GM18517 (cell line): ENCODE measurements at regions not wholly inside any gene's neighbourhood (a gene's known extent, or its start where the extent isn't known, plus 50 kb on each side); places are given as distances from the start of the nearest gene placed in this dataset.

Experiments
- ATAC-seq: cut with Tn5 transposase; IDR thresholded peaks from one replicate; pipeline ENCODE4 v1.9.1; 2021; ENCODE audit warnings: mild to moderate bottlenecking, moderate library complexity; ENCODE audit not compliant: unreplicated experiment

DNA sequence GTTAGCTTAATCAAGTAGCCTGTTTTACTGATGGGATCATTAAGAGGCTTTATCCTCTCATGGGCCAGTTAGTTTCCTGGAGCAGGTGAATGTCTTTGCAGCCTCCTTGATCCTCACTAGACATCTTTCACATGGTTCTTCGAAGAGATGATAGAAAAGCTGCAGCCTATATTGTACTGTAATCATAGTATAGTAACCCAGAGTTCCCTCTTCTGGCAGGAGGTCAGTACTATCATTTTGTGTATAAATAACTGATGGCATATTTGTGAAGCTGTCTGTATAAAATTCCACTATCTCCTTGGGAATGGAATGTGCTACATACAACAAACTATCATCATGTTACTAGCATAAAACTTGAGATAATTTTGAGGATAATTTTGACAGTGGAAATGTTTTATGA is 123.8 kb upstream of the PRPS1L1 start:
- no peak for ATAC-seq

DNA sequence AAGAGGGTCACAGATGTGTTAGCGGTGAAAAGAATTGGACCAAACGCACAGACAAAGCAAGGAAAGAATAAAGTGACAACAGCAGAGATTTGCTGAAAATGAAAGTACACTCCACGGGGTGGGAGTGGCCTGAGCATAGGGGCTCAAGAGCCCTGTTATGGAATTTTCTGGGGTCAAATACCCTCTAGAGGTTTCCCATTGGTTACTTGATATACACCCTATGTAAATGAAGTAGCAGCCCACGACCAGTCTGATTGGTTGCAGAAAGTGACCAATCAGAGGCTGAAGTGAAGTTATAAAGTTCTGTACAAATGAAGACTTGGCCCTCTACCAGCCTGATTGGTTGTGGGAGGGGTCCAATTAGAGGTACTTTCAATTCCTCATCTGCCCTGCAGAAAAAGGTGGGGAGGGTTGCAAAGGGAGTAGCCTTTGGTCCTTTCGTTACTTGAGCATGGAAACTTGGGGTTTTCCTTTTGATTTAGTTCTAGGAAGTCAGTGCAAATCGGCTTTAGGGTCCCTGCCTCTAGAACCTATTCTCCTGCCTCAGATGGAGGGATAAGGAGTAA is 125.6 kb upstream of the PRPS1L1 start:
- no peak for ATAC-seq

- no peak for ATAC-seq
Observed at GRCh38 chr7:18154726-18155125, 127.1 kb upstream of the PRPS1L1 start.

DNA sequence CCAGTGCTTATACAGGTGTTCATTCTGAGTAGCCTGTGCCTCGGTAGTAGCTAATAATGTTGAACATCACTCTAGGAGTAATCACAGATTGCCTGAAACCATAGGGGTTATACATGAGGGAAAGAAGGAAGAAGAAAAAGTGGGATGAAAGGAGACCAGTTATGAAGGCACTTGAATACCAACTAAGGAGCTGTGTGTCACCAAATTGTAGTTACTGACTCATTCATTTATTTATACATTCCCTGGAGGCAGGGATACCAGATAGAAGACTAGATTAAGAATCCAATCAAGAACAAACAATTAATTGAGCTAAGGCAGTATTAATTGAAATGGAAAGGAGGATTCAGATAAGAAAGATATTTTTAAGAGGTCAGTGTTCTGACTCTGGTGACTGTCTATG is 129.6 kb upstream of the PRPS1L1 start:
- ATAC-seq = no peak

DNA sequence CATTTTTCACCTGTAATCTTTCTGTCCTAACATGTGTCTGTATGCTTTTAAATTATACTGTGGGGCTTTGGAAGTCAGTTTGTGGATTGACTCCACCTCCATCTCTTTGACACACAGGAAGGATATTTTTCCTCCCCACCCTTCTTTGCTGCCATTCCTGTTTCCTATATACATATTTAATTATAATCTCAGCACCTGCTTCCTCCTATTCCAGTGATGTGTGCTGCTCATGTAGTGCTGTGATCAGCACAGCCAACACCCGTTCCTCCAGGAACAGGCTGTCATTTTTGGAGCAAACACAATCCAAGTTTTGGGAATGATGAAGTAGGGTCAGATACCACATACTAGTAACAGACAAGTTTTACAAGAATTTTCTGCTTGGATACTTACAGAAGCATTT is 135.0 kb upstream of the PRPS1L1 start:
- ATAC-seq = no peak

- ATAC-seq = no peak
Observed at GRCh38 chr7:18163091-18163490, 135.4 kb upstream of the PRPS1L1 start.

- no peak for ATAC-seq
Observed at GRCh38 chr7:18165166-18165565, 137.5 kb upstream of the PRPS1L1 start.

GRCh38 chr7:18166002-18166401 is 138.4 kb upstream of the PRPS1L1 start:
- no peak for ATAC-seq

- no peak for ATAC-seq
Observed at GRCh38 chr7:18167815-18168214, 140.2 kb upstream of the PRPS1L1 start.

DNA sequence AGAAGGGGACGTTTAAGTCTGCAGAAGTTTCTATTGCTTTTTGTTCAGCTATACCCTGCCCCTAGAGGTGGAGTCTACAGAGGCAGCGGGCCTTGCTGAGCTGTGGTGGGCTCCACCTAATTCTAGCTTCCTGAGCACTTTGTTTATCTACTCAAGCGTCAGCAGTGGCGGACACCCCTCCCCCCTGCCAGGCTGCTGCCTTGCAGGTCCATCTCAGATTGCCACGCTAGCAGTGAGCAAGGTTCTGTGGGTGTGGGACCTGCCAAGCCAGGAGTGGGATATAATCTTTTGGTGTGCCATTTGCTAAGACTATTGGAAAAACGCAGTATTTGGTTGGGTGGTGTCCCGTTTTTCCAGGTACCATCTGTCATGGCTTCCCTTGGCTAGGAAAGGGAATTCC is 147.3 kb upstream of the PRPS1L1 start:
- ATAC-seq = no peak

DNA sequence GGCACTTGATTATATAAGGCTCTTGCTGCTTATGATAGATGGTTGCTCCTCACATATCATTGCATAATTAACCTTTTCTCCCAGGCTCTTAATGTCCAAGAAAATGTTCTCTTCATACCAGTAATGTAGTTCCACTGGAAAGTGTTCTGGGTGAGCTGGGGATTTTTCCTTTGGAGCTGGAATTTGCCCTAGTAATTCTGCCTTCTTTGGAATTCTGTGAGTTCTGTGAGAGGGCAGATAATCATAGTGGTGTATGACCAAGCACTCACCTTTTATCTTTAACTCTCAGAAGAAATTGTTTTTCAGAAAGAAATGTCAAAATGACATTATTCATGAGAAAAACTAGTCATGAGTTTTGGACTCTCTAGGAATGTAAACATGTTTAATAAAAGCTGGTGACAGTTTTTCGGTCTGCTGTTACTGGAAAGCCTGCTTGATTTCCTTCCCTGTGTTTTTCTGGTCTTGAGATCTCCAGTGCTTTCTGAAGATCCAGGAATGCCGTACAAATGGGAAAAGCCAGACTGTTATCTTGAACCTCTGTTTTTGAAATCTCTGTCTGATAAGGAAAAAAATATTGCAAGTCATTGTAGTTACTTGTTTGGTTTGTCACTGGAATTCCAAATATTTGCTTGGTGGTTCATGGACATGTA is 148.3 kb upstream of the PRPS1L1 start:
- no peak for ATAC-seq

DNA sequence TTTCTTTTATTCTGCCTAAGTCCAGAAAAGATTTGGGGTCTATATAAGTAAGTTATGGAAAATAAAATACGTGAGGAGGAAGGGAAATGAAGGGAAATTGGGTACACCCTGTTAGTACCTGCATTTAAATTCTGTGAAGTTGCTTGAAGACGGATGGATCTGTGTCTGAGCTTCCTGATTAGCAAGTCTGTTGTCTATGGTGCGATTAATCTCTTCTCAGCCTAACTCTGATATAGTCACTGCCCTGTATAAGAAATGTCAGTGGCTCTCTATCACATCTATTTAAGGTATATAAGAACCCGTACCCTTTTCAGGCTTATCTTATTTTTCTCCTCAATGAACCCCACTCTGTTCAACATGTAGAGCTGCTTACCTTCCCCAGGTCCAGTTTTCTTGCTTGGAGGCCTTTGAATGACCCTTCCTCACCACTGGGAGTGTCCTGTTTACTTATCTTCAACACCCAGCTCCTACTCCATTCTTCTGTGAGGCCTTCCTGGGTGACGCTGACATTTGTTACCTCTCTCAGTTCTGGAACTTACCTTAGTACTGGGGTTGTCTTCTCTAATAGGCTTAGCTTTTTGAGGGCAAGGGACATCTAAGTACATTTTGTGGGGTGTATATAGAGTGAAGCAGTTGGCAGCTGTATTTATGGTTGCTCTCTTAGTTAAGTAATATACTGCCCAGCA is 149.6 kb upstream of the PRPS1L1 start:
- no peak for ATAC-seq

GRCh38 chr7:18177815-18178660 is 150.4 kb upstream of the PRPS1L1 start:
- peak; percentile 92 for ATAC-seq

GRCh38 chr7:18179093-18179492 is 151.4 kb upstream of the PRPS1L1 start:
- peak; percentile 32 for ATAC-seq

DNA sequence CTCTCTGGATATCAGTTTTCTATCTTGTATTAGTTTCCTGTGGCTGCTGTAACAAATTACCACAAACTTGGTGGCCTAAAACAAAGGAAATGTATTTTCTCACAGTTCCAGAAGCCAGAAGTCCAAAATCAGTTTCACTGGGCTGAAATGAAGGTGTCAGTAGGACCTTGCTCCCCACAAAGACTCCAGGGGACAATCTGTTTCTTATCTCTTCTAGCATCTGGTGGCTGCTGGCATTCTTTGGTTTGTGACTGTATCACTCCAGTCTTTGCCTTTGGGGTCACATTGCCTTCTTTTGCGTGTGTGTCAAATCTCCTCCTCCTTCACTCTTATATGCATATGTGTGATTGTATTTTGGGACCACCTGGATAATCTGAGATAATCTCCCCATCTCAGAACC is 153.0 kb upstream of the PRPS1L1 start:
- ATAC-seq = no peak

DNA sequence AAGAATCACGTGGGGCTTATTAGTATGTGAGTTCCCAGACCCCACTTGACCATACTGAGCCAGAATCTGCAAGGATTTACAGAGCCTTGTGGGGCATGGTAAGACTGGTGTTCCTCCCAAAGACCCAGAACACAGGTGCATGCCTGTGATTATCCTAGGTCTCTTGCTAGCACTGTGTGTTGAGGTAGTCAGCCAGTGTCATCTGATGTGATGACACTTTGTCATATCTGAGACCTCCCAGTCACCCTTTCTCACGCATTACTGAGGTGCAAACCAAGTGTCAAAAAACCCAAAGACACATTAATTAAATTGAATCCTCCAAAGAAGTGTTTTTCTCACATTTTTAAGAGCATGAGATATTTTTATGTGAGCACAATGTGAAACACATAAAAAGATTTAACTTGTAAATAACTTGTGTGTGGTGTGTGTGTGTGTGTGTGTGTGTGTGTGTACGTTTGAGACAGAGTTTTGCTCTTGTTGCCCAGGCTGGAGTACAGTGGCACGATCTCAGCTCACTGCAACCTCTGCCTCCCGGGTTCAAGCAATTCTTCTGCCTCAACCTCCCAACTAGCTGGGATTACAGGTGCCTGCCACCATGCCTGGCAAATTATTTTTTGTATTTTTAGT is 162.0 kb upstream of the PRPS1L1 start:
- no peak for ATAC-seq

GRCh38 chr7:18191341-18191740 is 163.7 kb upstream of the PRPS1L1 start:
- no peak for ATAC-seq

DNA sequence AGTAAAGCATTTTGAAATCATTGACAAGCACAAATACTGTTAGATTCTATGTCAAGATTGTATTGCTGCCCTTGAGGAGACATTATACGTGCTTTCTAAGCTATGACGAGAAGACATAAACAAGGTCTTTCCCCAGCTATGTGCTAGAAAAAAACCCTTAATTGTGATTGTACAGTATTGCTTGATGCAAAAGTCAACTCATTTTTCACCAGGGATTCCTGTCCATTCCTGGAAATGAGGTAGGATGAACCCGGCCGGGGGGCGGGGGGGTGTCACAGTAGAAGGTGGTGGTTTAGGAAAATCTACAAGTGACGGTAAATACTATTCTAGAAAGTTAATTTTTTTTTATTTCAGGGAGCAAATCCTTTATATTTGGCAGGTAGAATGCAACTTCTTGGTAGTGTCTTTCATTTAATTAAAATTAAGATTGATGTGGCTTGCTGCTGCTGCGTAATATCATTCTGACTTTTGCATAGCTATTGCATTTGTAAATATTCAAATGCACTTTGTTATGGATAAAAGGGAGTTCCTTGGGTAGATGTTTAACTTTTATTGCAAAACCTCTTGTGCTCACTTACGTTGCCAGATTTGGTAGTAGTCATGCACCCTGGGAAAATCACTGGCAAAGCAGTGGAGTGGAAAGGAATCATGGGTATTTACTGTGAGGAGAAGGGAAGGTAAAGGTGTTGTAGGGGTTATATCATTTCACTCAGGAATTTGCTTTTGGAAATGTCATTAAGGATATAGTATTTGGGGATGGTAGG is 164.4 kb upstream of the PRPS1L1 start:
- ATAC-seq = no peak

GRCh38 chr7:18194616-18195015 is 167.0 kb upstream of the PRPS1L1 start:
- no peak for ATAC-seq

- ATAC-seq = no peak
Observed at GRCh38 chr7:18196638-18197037, 169.0 kb upstream of the PRPS1L1 start.
